ENCODE measurements at regions not wholly inside any gene's neighbourhood (a gene's known extent, or its start where the extent isn't known, plus 50 kb on each side); places are given as distances from the start of the nearest gene placed in this dataset.

DNA sequence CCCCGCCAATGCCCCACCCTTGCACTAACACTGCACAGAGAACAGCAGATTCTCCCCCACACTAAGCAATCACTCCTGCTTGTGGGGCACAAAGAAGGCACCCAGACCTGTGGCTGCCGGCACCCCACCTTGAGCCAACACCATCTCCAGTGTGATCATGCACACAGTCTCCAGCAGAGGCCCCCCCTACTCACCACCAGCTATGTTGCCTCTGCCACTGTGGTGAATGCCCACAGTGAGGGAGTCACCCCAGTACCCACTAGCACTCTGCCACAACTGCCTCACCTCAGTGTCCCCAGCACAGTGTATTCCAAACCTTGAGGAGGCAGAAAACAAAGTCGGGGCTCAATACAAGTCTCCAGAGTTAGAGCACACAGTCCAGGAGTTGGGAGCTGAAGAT, 261.7 kb upstream of the SSTR1 start:
- CTCF ChIA-PET = no interaction called here
- TF ChIP-seq, protein P1, sequence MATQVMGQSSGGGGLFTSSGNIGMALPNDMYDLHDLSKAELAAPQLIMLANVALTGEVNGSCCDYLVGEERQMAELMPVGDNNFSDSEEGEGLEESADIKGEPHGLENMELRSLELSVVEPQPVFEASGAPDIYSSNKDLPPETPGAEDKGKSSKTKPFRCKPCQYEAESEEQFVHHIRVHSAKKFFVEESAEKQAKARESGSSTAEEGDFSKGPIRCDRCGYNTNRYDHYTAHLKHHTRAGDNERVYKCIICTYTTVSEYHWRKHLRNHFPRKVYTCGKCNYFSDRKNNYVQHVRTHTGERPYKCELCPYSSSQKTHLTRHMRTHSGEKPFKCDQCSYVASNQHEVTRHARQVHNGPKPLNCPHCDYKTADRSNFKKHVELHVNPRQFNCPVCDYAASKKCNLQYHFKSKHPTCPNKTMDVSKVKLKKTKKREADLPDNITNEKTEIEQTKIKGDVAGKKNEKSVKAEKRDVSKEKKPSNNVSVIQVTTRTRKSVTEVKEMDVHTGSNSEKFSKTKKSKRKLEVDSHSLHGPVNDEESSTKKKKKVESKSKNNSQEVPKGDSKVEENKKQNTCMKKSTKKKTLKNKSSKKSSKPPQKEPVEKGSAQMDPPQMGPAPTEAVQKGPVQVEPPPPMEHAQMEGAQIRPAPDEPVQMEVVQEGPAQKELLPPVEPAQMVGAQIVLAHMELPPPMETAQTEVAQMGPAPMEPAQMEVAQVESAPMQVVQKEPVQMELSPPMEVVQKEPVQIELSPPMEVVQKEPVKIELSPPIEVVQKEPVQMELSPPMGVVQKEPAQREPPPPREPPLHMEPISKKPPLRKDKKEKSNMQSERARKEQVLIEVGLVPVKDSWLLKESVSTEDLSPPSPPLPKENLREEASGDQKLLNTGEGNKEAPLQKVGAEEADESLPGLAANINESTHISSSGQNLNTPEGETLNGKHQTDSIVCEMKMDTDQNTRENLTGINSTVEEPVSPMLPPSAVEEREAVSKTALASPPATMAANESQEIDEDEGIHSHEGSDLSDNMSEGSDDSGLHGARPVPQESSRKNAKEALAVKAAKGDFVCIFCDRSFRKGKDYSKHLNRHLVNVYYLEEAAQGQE (IDR thresholded peaks at IDR 0.05; ENCODE audit: insufficient read depth in 1 of 2, low read depth in 2 of 2, low read length in 1 of 2) = no peak
- TF ChIP-seq, protein P2, sequence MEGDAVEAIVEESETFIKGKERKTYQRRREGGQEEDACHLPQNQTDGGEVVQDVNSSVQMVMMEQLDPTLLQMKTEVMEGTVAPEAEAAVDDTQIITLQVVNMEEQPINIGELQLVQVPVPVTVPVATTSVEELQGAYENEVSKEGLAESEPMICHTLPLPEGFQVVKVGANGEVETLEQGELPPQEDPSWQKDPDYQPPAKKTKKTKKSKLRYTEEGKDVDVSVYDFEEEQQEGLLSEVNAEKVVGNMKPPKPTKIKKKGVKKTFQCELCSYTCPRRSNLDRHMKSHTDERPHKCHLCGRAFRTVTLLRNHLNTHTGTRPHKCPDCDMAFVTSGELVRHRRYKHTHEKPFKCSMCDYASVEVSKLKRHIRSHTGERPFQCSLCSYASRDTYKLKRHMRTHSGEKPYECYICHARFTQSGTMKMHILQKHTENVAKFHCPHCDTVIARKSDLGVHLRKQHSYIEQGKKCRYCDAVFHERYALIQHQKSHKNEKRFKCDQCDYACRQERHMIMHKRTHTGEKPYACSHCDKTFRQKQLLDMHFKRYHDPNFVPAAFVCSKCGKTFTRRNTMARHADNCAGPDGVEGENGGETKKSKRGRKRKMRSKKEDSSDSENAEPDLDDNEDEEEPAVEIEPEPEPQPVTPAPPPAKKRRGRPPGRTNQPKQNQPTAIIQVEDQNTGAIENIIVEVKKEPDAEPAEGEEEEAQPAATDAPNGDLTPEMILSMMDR (IDR thresholded peaks at IDR 0.05) = no peak
- TF ChIP-seq POLR2AphosphoS5 (IDR thresholded peaks at IDR 0.05; ENCODE audit: low read depth, low read length) (no peak), TCF7L2 (IDR thresholded peaks at IDR 0.05; ENCODE audit: low read depth, low read length) (no peak), SIN3A (IDR thresholded peaks at IDR 0.05; ENCODE audit: borderline replicate concordance, insufficient read depth, low read depth, low read length) (no peak)
- ATAC-seq (no peak), DNase-seq (ENCODE audit: low read depth, low spot score) (no peak)
- POLR2A ChIA-PET = no interaction called here
- Histone ChIP-seq H3K36me3 (ENCODE audit: control insufficient read depth, insufficient read depth, low read length) (no peaks in the 10 kb centered on the region), H3K4me3 (ENCODE audit: low read depth in 2 of 2, low read length in 2 of 2) (no peak overlapping the region), H3K27ac (ENCODE audit: low read length) (no peak overlapping the region), H3K27me3 (ENCODE audit: control insufficient read depth, insufficient read depth, low read length) (no peaks in the 10 kb centered on the region), H3K4me1 (ENCODE audit: control insufficient read depth, insufficient read depth, low read length) (no peaks in the 10 kb centered on the region), H3K9me3 (ENCODE audit: control insufficient read depth, insufficient read depth, low read depth, low read length) (no peaks in the 10 kb centered on the region)
- in situ Hi-C loops (cut with HindIII; ENCODE audit: low pct_unique_long_range_greater_than_20kb, low sequenced_read_pairs) (no loop called here), intact Hi-C loops (cut with micrococcal nuclease; ENCODE audit: unreplicated experiment) (no loop called here)
- BruUV-seq (replicated peaks) = no TSS peak

DNA sequence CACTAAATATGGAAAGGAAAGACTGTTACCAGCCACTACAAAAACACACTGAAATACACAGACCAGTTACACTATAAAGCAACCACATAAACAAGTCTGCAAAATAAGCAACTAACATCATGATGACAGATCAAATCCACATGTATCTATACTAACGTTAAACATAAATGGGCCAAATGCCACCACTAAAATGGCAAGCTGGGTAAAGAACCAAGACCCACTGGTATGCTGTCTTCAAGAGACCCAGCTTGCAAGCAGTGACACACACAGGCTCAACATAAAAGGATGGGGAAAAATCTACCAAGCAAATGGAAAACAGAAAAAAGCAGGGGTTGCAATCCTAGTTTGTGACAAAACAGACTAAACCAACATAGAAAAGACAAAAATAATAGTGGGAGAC, 260.9 kb upstream of the SSTR1 start:
- Histone ChIP-seq H3K27ac (ENCODE audit: low read length) (no peak overlapping the region), H3K9me3 (ENCODE audit: control insufficient read depth, insufficient read depth, low read depth, low read length) (no peaks in the 10 kb centered on the region), H3K4me3 (ENCODE audit: low read depth in 2 of 2, low read length in 2 of 2) (no peak overlapping the region), H3K27me3 (ENCODE audit: control insufficient read depth, insufficient read depth, low read length) (no peaks in the 10 kb centered on the region), H3K4me1 (ENCODE audit: control insufficient read depth, insufficient read depth, low read length) (no peaks in the 10 kb centered on the region), H3K36me3 (ENCODE audit: control insufficient read depth, insufficient read depth, low read length) (no peaks in the 10 kb centered on the region)
- DNase-seq (ENCODE audit: low read depth, low spot score) (no peak), ATAC-seq (no peak)
- BruUV-seq (replicated peaks) = no TSS peak
- in situ Hi-C loops (cut with HindIII; ENCODE audit: low pct_unique_long_range_greater_than_20kb, low sequenced_read_pairs) = no loop called here
- intact Hi-C loops (cut with micrococcal nuclease; ENCODE audit: unreplicated experiment) = no loop called here
- TF ChIP-seq, protein P1 (IDR thresholded peaks at IDR 0.05; ENCODE audit: insufficient read depth in 1 of 2, low read depth in 2 of 2, low read length in 1 of 2) = no peak
- TF ChIP-seq POLR2AphosphoS5 (IDR thresholded peaks at IDR 0.05; ENCODE audit: low read depth, low read length) (no peak), SIN3A (IDR thresholded peaks at IDR 0.05; ENCODE audit: borderline replicate concordance, insufficient read depth, low read depth, low read length) (no peak), TCF7L2 (IDR thresholded peaks at IDR 0.05; ENCODE audit: low read depth, low read length) (no peak)
- TF ChIP-seq, protein P2 (IDR thresholded peaks at IDR 0.05) = no peak
- ChIA-PET CTCF (no interaction called here), POLR2A (no interaction called here)
